Upper lobe of right lung (tissue), 1 donor: ENCODE measurements at regions not wholly inside any gene's neighbourhood (a gene's known extent, or its start where the extent isn't known, plus 50 kb on each side); places are given as distances from the start of the nearest gene placed in this dataset.
A peak's percentile ranks its signal among the peaks of the same experiment; 100 is the strongest.

Experiments
- ATAC-seq: fragments of 200-7000 bp; cut with Tn5 transposase; one replicate; pipeline ENCODE4 v1.9.1; 2020; ENCODE audit warnings: mild to moderate bottlenecking, moderate library complexity
- DNase-seq: peaks from one replicate; pipeline ENCODE4 v3.0.0-alpha.2; 2020
- H3K27ac ChIP-seq: fragments of 200-600 bp; one replicate; pipeline ENCODE4 v1.8.0; 2022
- H3K27me3 ChIP-seq: fragments of 200-600 bp; one replicate; pipeline ENCODE4 v1.8.0; 2022; ENCODE audit warnings: mild to moderate bottlenecking
- H3K36me3 ChIP-seq: fragments of 200-600 bp; one replicate; pipeline ENCODE4 v1.8.0; 2022
- H3K4me1 ChIP-seq: fragments of 200-600 bp; one replicate; pipeline ENCODE4 v1.8.0; 2022
- H3K4me3 ChIP-seq: fragments of 200-600 bp; one replicate; pipeline ENCODE4 v1.8.0; 2022; ENCODE audit warnings: mild to moderate bottlenecking
- H3K9me3 ChIP-seq: fragments of 200-600 bp; one replicate; pipeline ENCODE4 v1.8.0; 2022
- intact Hi-C: fragments of 100-400 bp; cut with DNase I; formaldehyde crosslinking; loops from one replicate; pipeline ENCODE4 v1.11.0; 2022
- TF ChIP-seq, protein P1 (sequence below): fragments of 200-600 bp; IDR thresholded peaks from one replicate; pipeline ENCODE4 v1.8.0; 2022; ENCODE audit warnings: antibody characterized with exemption
- donor health status: DM: no; HTN: yes; CAD: no; lungs with severe emphysema.

DNA sequence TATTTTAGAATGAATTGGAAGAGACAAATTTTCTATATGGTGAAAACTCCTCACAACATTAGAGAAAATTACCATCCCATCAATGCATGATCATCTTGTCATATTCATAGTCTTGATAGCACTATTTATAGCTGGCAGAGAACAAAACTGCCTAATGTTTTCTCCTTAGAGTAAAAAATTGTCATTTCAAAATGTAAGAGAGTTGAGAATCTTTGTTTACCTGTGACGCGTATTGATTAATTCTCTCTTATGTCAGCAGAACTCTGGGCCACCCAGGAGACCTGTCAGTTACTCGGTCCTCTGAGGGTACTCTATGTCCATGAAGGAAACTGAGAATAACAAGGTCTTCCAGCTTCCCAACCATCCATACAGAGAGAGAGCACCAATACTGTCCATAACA lies 381.4 kb upstream of the ZP4 start:
- H3K27ac ChIP-seq = no peak overlapping the region
- H3K36me3 ChIP-seq = no peaks in the 10 kb centered on the region
- ATAC-seq (no peak), DNase-seq (no peak)
- no peaks in the 10 kb centered on the region for H3K4me1 ChIP-seq
- TF ChIP-seq, protein P1, sequence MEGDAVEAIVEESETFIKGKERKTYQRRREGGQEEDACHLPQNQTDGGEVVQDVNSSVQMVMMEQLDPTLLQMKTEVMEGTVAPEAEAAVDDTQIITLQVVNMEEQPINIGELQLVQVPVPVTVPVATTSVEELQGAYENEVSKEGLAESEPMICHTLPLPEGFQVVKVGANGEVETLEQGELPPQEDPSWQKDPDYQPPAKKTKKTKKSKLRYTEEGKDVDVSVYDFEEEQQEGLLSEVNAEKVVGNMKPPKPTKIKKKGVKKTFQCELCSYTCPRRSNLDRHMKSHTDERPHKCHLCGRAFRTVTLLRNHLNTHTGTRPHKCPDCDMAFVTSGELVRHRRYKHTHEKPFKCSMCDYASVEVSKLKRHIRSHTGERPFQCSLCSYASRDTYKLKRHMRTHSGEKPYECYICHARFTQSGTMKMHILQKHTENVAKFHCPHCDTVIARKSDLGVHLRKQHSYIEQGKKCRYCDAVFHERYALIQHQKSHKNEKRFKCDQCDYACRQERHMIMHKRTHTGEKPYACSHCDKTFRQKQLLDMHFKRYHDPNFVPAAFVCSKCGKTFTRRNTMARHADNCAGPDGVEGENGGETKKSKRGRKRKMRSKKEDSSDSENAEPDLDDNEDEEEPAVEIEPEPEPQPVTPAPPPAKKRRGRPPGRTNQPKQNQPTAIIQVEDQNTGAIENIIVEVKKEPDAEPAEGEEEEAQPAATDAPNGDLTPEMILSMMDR = no peak
- intact Hi-C loops = no loop called here
- H3K27me3 ChIP-seq = no peaks in the 10 kb centered on the region
- H3K4me3 ChIP-seq = no peak overlapping the region
- no peaks in the 10 kb centered on the region for H3K9me3 ChIP-seq

DNA sequence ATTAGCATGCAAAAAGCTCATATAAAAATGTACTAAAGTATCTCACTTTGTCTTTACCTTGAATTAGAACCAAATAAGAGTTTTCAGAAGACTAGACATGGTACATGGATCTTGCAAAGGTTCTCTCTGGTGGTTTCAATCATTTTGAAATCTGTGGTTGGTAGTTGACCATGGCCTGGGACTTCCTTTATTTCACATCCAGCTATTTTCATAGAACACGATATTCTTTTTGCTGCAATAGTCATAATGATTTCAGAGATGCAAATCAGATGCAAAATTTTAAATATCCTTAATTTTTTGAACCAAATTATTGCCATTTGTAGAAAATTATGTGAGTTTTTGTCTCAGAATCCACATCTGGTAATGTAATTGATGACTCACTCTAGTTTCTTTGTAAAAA lies 375.1 kb upstream of the ZP4 start:
- H3K27ac ChIP-seq = no peak overlapping the region
- no peaks in the 10 kb centered on the region for H3K4me1 ChIP-seq
- DNase-seq = no peak
- no peak overlapping the region for H3K4me3 ChIP-seq
- intact Hi-C loops = no loop called here
- H3K27me3 ChIP-seq = no peaks in the 10 kb centered on the region
- TF ChIP-seq, protein P1 = no peak
- no peaks in the 10 kb centered on the region for H3K36me3 ChIP-seq
- no peaks in the 10 kb centered on the region for H3K9me3 ChIP-seq
- ATAC-seq = peak; percentile 45

DNA sequence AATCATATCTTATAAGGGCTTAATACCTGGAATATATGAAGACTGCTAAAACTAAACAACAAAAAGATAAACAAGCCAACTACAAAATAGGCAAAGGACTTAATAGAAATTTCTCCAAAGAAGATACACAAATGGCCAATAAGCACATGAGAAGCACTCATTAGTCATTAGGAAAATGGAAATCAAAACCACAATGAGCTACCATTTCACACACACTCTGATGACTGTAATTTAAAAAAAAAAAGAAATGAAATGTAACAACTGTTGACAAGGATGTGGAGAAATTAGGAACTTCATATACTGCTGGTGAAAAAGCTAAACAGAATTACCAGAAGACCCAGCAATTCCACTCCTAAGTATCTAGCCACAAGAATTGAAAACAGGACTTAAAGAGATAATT lies 374.2 kb upstream of the ZP4 start:
- Histone ChIP-seq H3K4me1 (no peaks in the 10 kb centered on the region), H3K9me3 (no peaks in the 10 kb centered on the region), H3K36me3 (no peaks in the 10 kb centered on the region), H3K27me3 (no peaks in the 10 kb centered on the region), H3K27ac (no peak overlapping the region), H3K4me3 (no peak overlapping the region)
- DNase-seq (no peak), ATAC-seq (no peak)
- intact Hi-C loops = no loop called here
- TF ChIP-seq, protein P1 = no peak

DNA sequence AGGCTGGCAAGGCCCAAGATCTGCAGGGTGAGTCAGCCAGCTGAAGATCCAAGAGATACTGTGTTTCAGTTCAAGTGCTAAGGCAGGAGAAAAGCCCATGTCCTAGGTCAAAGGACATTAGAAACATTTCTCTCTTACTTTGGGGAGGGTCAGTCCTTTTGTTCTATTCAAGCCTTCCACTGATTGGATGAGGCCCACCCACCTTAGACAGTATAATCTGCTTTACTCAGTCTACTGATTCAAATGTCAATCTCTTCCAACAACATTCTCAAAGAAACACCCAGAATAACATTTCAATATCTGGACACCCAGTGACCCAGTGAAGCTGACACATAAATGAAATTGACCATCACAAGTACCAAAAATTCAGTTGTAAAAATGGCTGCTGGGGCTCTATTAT lies 367.8 kb upstream of the ZP4 start:
- H3K36me3 ChIP-seq = no peaks in the 10 kb centered on the region
- H3K27me3 ChIP-seq = no peaks in the 10 kb centered on the region
- no peaks in the 10 kb centered on the region for H3K4me1 ChIP-seq
- intact Hi-C loops = no loop called here
- H3K27ac ChIP-seq = no peak overlapping the region
- H3K4me3 ChIP-seq = no peak overlapping the region
- TF ChIP-seq, protein P1 = no peak
- no peaks in the 10 kb centered on the region for H3K9me3 ChIP-seq
- DNase-seq (no peak), ATAC-seq (no peak)

DNA sequence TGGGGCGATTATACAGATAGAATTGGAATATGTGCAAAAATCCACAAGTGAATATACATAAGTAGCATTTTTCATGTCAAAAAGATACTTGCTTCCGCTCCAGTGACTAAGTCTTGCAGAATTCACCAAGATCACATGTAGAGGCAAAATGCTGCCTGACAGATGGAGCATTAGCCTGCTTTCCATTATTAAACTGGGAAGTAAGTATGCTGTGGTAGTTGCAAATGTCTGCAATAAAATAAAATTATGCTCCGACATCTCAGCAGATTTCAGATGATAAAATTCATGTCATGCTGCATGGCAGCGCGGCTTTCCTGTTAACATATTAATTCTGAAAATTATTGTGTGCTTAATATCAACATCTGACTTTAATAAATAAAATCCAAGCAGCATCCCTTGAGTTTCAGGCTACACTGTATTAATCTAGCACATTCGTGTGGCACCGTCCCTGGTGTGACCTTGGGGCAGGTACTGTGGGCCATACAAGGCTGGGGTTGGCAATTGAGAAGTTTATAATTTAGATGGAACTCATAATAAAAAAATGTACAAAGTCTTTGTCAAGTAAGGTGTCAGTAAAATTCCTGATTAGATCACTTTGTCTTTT lies 366.4 kb upstream of the ZP4 start:
- Histone ChIP-seq H3K4me3 (no peak overlapping the region), H3K4me1 (no peaks in the 10 kb centered on the region), H3K27me3 (no peaks in the 10 kb centered on the region), H3K9me3 (no peaks in the 10 kb centered on the region), H3K27ac (no peak overlapping the region), H3K36me3 (no peaks in the 10 kb centered on the region)
- TF ChIP-seq, protein P1 = no peak
- intact Hi-C loops = no loop called here
- DNase-seq (no peak), ATAC-seq (no peak)

DNA sequence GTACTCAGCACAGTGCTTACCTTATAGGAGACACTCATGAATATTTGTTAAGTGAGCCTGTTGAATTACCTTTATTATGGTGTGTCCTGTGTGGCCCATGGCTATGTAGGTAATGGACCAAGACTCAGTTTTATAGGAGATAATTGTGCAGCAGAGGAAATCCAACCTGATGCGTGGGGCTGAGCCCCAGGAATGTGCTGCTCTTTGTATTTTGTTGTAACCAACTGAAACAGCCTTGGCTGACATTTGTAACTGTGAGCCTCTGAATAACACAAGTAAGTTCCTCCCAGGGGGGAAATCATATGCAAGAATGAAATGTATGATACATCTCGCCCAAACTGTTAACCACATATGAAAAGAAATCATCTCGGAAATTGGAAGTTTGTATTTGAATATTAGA lies 364.2 kb upstream of the ZP4 start:
- Histone ChIP-seq H3K27ac (no peak overlapping the region), H3K4me1 (no peaks in the 10 kb centered on the region), H3K9me3 (no peaks in the 10 kb centered on the region), H3K27me3 (no peaks in the 10 kb centered on the region), H3K4me3 (no peak overlapping the region), H3K36me3 (no peaks in the 10 kb centered on the region)
- no peak for DNase-seq
- intact Hi-C loops = no loop called here
- TF ChIP-seq, protein P1 = no peak
- ATAC-seq = no peak
